Spleen (tissue), 11 donors: ENCODE measurements at regions not wholly inside any gene's neighbourhood (a gene's known extent, or its start where the extent isn't known, plus 50 kb on each side); places are given as distances from the start of the nearest gene placed in this dataset.

Experiments
- DNase-seq: peaks from one replicate; pipeline ENCODE4 v3.0.0-alpha.2; 2020
- H3K27ac ChIP-seq, 8 donors: fragments of 200-600 bp; sonication (generic) in 7 of 8; 1 replicate in 4 of 8; 2 replicates in 4 of 8; pipeline versions ENCODE4 v1.5.0 to v1.8.0; 2016 to 2021; ENCODE audit warnings: inconsistent platforms in 4 of 8, mild to moderate bottlenecking in 4 of 8, moderate library complexity in 1 of 8
- H3K27me3 ChIP-seq, 7 donors: fragments of 200-600 bp; sonication (generic) in 6 of 7; replicated peaks in 1 of 7; 1 replicate in 4 of 7; 2 replicates in 3 of 7; pipeline versions ENCODE4 v1.5.0 to v1.8.0; 2016 to 2021; ENCODE audit warnings: inconsistent platforms in 3 of 7, mild to moderate bottlenecking in 1 of 7
- H3K36me3 ChIP-seq, 6 donors: fragments of 200-600 bp; sonication (generic) in 5 of 6; 1 replicate in 4 of 6; 2 replicates in 2 of 6; pipeline versions ENCODE4 v1.5.0 to v1.8.0; 2016 to 2021; ENCODE audit warnings: inconsistent platforms in 2 of 6
- H3K4me1 ChIP-seq, 6 donors: fragments of 200-600 bp; sonication (generic) in 5 of 6; 1 replicate in 3 of 6; 2 replicates in 3 of 6; pipeline versions ENCODE4 v1.5.0 to v1.8.0; 2016 to 2021; ENCODE audit warnings: inconsistent platforms in 3 of 6
- H3K4me3 ChIP-seq, 8 donors: fragments of 200-600 bp; sonication (generic) in 7 of 8; 1 replicate in 4 of 8; 2 replicates in 4 of 8; pipeline versions ENCODE4 v1.5.0 to v1.8.0; 2016 to 2021; ENCODE audit warnings: inconsistent platforms in 4 of 8, mild to moderate bottlenecking in 4 of 8, moderate library complexity in 2 of 8
- H3K9me3 ChIP-seq, 8 donors: fragments of 200-600 bp; sonication (generic) in 7 of 8; 1 replicate in 4 of 8; 2 replicates in 4 of 8; pipeline versions ENCODE4 v1.5.0 to v1.8.0; 2016 to 2021; ENCODE audit warnings: inconsistent platforms in 4 of 8
- POLR2A ChIP-seq, 3 donors: fragments of 450-650 bp; IDR thresholded peaks; one replicate each; pipeline ENCODE4 v1.5.1; 2017; ENCODE audit warnings: antibody characterized with exemption in 3 of 3, mild to moderate bottlenecking in 1 of 3
- POLR2AphosphoS5 ChIP-seq, 3 donors: sonication (generic); formaldehyde crosslinking; IDR thresholded peaks; one replicate each; pipeline ENCODE4 v1.5.1; 2017; ENCODE audit warnings: antibody characterized with exemption in 3 of 3
- WGBS, 5 donors: extraction: QIAGEN DNeasy Blood & Tissue Kit in 3 of 5; methylation state at CpG; one replicate each; pipeline versions ENCODE4 v1.1.5 to v1.1.7; 2013 to 2018; 5-methylcytosine and 5-hydroxymethylcytosine counted together
- intact Hi-C: fragments of 100-400 bp; cut with DNase I; formaldehyde crosslinking; loops from one replicate; pipeline ENCODE4 v1.15.0; 2023; ENCODE audit warnings: low total_unique reads
- TF ChIP-seq, protein P1 (sequence below), 11 experiments: fragments of 200-600 bp in 7 of 11; fragments of 450-650 bp in 4 of 11; sonication (generic) in 4 of 11; IDR thresholded peaks in 8 of 11; conservative IDR thresholded peaks in 3 of 11; 1 replicate in 7 of 11; 2 replicates in 4 of 11; pipeline versions ENCODE4 v1.4.0 to v1.8.0; 2016 to 2021; ENCODE audit warnings: antibody characterized with exemption in 11 of 11, inconsistent platforms in 4 of 11, mild to moderate bottlenecking in 1 of 11
- donor health status: healthy with polysubstance abuse.
- donor health status: DM: no; HTN: no; CAD: no; lungs with moderate emphysema.
- donor health status: DM: no; HTN: no; CAD: no.
- donor health status: Bipolar disorder and iron deficiency.
- donor health status: healthy.
- donor health status: DM: no; HTN: no; CAD: no.
- donor health status: DM: yes; HTN: yes; CAD: no.

GRCh38 chr14:100641274-100641860 is 54.1 kb upstream of the BEGAIN start:
- WGBS, 5 donors, result 74 to 89% (median 81%) methylated on average over 7 to 8 of the region's 8 CpGs
- H3K27ac ChIP-seq, result no peak overlapping the region
- intact Hi-C loops, result no loop called here
- H3K9me3 ChIP-seq, result peaks cover 0 to 4% (median 0%) of the 10 kb centered on the region in 8 donors
- peaks cover 0 to 23% (median 0%) of the 10 kb centered on the region in 7 donors for H3K27me3 ChIP-seq
- H3K4me1 ChIP-seq, result peaks cover 14 to 50% (median 41%) of the 10 kb centered on the region in 6 donors
- H3K36me3 ChIP-seq, result no peaks in the 10 kb centered on the region
- DNase-seq, result peak; percentile 70
- TF ChIP-seq POLR2AphosphoS5 (IDR thresholded peaks at IDR 0.05) (no peak), POLR2A (IDR thresholded peaks at IDR 0.05) (no peak)
- TF ChIP-seq, protein P1, sequence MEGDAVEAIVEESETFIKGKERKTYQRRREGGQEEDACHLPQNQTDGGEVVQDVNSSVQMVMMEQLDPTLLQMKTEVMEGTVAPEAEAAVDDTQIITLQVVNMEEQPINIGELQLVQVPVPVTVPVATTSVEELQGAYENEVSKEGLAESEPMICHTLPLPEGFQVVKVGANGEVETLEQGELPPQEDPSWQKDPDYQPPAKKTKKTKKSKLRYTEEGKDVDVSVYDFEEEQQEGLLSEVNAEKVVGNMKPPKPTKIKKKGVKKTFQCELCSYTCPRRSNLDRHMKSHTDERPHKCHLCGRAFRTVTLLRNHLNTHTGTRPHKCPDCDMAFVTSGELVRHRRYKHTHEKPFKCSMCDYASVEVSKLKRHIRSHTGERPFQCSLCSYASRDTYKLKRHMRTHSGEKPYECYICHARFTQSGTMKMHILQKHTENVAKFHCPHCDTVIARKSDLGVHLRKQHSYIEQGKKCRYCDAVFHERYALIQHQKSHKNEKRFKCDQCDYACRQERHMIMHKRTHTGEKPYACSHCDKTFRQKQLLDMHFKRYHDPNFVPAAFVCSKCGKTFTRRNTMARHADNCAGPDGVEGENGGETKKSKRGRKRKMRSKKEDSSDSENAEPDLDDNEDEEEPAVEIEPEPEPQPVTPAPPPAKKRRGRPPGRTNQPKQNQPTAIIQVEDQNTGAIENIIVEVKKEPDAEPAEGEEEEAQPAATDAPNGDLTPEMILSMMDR (IDR thresholded peaks at IDR 0.05 in 8 of 11, conservative IDR thresholded peaks at IDR 0.05 in 3 of 11), result no peak
- H3K4me3 ChIP-seq, result no peak overlapping the region

- H3K36me3 ChIP-seq, result no peaks in the 10 kb centered on the region
- H3K9me3 ChIP-seq, result peaks cover 0 to 4% (median 0%) of the 10 kb centered on the region in 8 donors
- no peak overlapping the region for H3K27ac ChIP-seq
- TF ChIP-seq, protein P1 (IDR thresholded peaks at IDR 0.05 in 8 of 11, conservative IDR thresholded peaks at IDR 0.05 in 3 of 11), result no peak
- H3K27me3 ChIP-seq, result peaks cover 0 to 23% (median 0%) of the 10 kb centered on the region in 7 donors
- intact Hi-C loops, result no loop called here
- DNase-seq, result no peak
- H3K4me1 ChIP-seq, result peaks cover 14 to 50% (median 41%) of the 10 kb centered on the region in 6 donors
- 88 to 99% (median 96%) methylated on average over 8 of the region's 8 CpGs for WGBS, 5 donors
- no peak overlapping the region for H3K4me3 ChIP-seq
Measured at GRCh38 chr14:100643426-100643825, 56.2 kb upstream of the BEGAIN start.

- TF ChIP-seq, protein P1 (IDR thresholded peaks at IDR 0.05 in 8 of 11, conservative IDR thresholded peaks at IDR 0.05 in 3 of 11), result no peak
- no peak for TF ChIP-seq POLR2A (IDR thresholded peaks at IDR 0.05)
- TF ChIP-seq POLR2AphosphoS5 (IDR thresholded peaks at IDR 0.05), result no peak
- 62 to 75% (median 65%) methylated on average over 6 of the region's 6 CpGs for WGBS, 5 donors
- no peak overlapping the region for H3K4me3 ChIP-seq
- intact Hi-C loops, result no loop called here
- H3K4me1 ChIP-seq, result peaks cover 14 to 42% (median 40%) of the 10 kb centered on the region in 6 donors
- H3K27ac ChIP-seq, result no peak overlapping the region
- no peak for DNase-seq
- H3K27me3 ChIP-seq, result peaks cover 0 to 19% (median 0%) of the 10 kb centered on the region in 7 donors
- peaks cover 0 to 4% (median 0%) of the 10 kb centered on the region in 8 donors for H3K9me3 ChIP-seq
- H3K36me3 ChIP-seq, result no peaks in the 10 kb centered on the region
Measured at GRCh38 chr14:100644383-100644782, 57.2 kb upstream of the BEGAIN start.

DNA sequence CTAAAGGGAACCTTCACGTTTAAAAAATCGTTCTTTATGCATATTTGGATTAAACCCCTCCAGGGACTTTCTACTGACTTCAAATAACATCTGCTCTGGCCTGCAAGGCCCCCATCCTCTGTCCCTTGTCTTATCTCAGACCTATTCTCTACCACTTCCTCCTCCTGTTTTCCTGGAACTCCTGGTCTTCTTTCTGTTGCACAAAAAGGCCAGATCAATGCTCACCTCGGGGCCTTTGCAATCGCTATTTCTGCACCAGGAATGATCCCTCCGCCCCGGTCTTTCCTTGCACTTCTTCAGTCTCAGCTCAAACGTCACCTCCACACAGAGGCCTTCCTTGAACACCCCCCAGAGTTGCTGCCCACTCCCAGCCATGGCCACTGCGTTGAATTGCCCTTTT is 57.6 kb upstream of the BEGAIN start:
- 23 to 40% (median 36%) methylated on average over 8 of the region's 8 CpGs for WGBS, 5 donors
- intact Hi-C loops, result loop anchor here (5.0 kb wide), 1 partner anchor 117 kb away; no protein-coding TSS in a partner anchor
- Histone ChIP-seq H3K9me3 (peaks cover 0 to 4% (median 0%) of the 10 kb centered on the region in 8 donors), H3K4me1 (peaks cover 14 to 38% (median 36%) of the 10 kb centered on the region in 6 donors), H3K4me3 (no peak overlapping the region), H3K27ac (no peak overlapping the region), H3K36me3 (no peaks in the 10 kb centered on the region), H3K27me3 (peaks cover 0 to 15% (median 0%) of the 10 kb centered on the region in 7 donors)
- DNase-seq, result no peak
- TF ChIP-seq POLR2AphosphoS5 (IDR thresholded peaks at IDR 0.05) (no peak), POLR2A (IDR thresholded peaks at IDR 0.05) (no peak)
- TF ChIP-seq, protein P1 (IDR thresholded peaks at IDR 0.05 in 8 of 11, conservative IDR thresholded peaks at IDR 0.05 in 3 of 11), result no peak
